Panc1 (cell line): ENCODE measurements at regions not wholly inside any gene's neighbourhood (a gene's known extent, or its start where the extent isn't known, plus 50 kb on each side); places are given as distances from the start of the nearest gene placed in this dataset.

Experiments used
- ATAC-seq: fragments of 200-7000 bp; cut with Tn5 transposase; 2 replicates; pipeline ENCODE4 v1.9.1; 2020; ENCODE audit warnings: mild to moderate bottlenecking, moderate library complexity
- BruUV-seq: library from RNA; stranded (reverse); fragments of 400-500 nt; replicated peaks from 2 replicates; lab custom pipeline; 2021; lab: Mats Ljungman, UMichigan
- CTCF ChIA-PET: fragments of 300-600 bp; sonication (Branson Sonifier 250); formaldehyde crosslinking; loops from one replicate; lab custom pipeline; 2022; ENCODE audit warnings: antibody characterized with exemption; lab: Charles Lee
- POLR2A ChIA-PET: fragments of 300-600 bp; sonication (Branson Sonifier 250); formaldehyde crosslinking; loops from one replicate; lab custom pipeline; 2022; ENCODE audit warnings: antibody characterized with exemption; lab: Charles Lee
- DNase-seq: peaks from one replicate; pipeline ENCODE4 v3.0.0-alpha.2; 2010; ENCODE audit warnings: low read depth, low spot score
- H3K27ac ChIP-seq: 2 replicates; pipeline ENCODE4 v1.5.1; 2011; ENCODE audit warnings: mild to moderate bottlenecking, low read length, inconsistent platforms
- H3K27me3 ChIP-seq: fragments of 200-500 bp; sonication (Bioruptor generic); 2 replicates; pipeline ENCODE4 v1.6.0; 2014; ENCODE audit warnings: low read length, inconsistent platforms; ENCODE audit not compliant: control insufficient read depth, insufficient read depth
- H3K36me3 ChIP-seq: fragments of 200-500 bp; sonication (Bioruptor generic); 2 replicates; pipeline ENCODE4 v1.5.1; 2014; ENCODE audit warnings: inconsistent platforms, mild to moderate bottlenecking, low read length, moderate library complexity; ENCODE audit not compliant: control insufficient read depth, insufficient read depth
- H3K4me1 ChIP-seq: 2 replicates; pipeline ENCODE4 v1.5.1; 2011; ENCODE audit warnings: inconsistent platforms, mild to moderate bottlenecking, low read length, moderate library complexity; ENCODE audit not compliant: control insufficient read depth, insufficient read depth
- H3K4me3 ChIP-seq, 2 experiments: 2 replicates each; pipeline ENCODE4 v1.5.1; 2011 to 2012; ENCODE audit warnings: low read depth in 2 of 2, low read length in 2 of 2, mild to moderate bottlenecking in 2 of 2, inconsistent platforms in 1 of 2, moderate library complexity in 1 of 2
- H3K9me3 ChIP-seq: fragments of 200-500 bp; sonication (Bioruptor generic); 2 replicates; pipeline ENCODE4 v1.5.1; 2014; ENCODE audit warnings: low read depth, mild to moderate bottlenecking, inconsistent platforms, low read length, moderate library complexity; ENCODE audit not compliant: control insufficient read depth, insufficient read depth
- CTCF ChIP-seq: fragments of 450-650 bp; IDR thresholded peaks from 2 replicates; pipeline ENCODE4 v1.5.1; 2017; ENCODE audit warnings: mild to moderate bottlenecking
- POLR2AphosphoS5 ChIP-seq: IDR thresholded peaks from 2 replicates; pipeline ENCODE4 v1.6.1; 2012; ENCODE audit warnings: mild to moderate bottlenecking, low read depth, low read length, moderate library complexity
- REST ChIP-seq, 2 experiments: IDR thresholded peaks; 2 replicates each; pipeline ENCODE4 v1.6.1; 2011 to 2012; ENCODE audit warnings: low read depth in 2 of 2, control low read depth in 1 of 2, low read length in 1 of 2, mild to moderate bottlenecking in 1 of 2, moderate library complexity in 1 of 2; ENCODE audit not compliant: insufficient read depth in 1 of 2
- SIN3A ChIP-seq: IDR thresholded peaks from 2 replicates; pipeline ENCODE4 v1.6.1; 2012; ENCODE audit warnings: low read depth, mild to moderate bottlenecking, low read length, moderate library complexity, borderline replicate concordance; ENCODE audit not compliant: insufficient read depth
- TCF7L2 ChIP-seq: IDR thresholded peaks from 2 replicates; pipeline ENCODE4 v1.6.1; 2011; ENCODE audit warnings: mild to moderate bottlenecking, low read depth, low read length, inconsistent platforms
- in situ Hi-C: cut with HindIII; loops from 2 replicates; pipeline ENCODE4 v1.10.0; 2016; ENCODE audit warnings: low sequenced_read_pairs, low pct_unique_long_range_greater_than_20kb
- intact Hi-C: fragments of 100-400 bp; cut with micrococcal nuclease; formaldehyde crosslinking; loops from one replicate; pipeline ENCODE4 v1.10.0; 2022; ENCODE audit not compliant: unreplicated experiment

- ChIA-PET POLR2A (no interaction called here), CTCF (no interaction called here)
- ATAC-seq, result no peak
- H3K9me3 ChIP-seq, result no peaks in the 10 kb centered on the region
- BruUV-seq, result no TSS peak
- in situ Hi-C loops (no loop called here), intact Hi-C loops (no loop called here)
- no peaks in the 10 kb centered on the region for H3K4me1 ChIP-seq
- no peaks in the 10 kb centered on the region for H3K27me3 ChIP-seq
- no peak overlapping the region for H3K4me3 ChIP-seq
- TF ChIP-seq REST (IDR thresholded peaks at IDR 0.05; ENCODE audit: insufficient read depth in 1 of 2, low read depth in 2 of 2, low read length in 1 of 2) (no peak), CTCF (no peak), TCF7L2 (no peak)
- no peak for DNase-seq
- no peaks in the 10 kb centered on the region for H3K36me3 ChIP-seq
- H3K27ac ChIP-seq, result no peak overlapping the region
Observed at GRCh38 chr2:56082665-56083064, 101.1 kb upstream of the CCDC85A start.

GRCh38 chr2:56084111-56084901 lies 99.5 kb upstream of the CCDC85A start:
- no peak overlapping the region for H3K27ac ChIP-seq
- CTCF ChIA-PET, result no interaction called here
- intact Hi-C loops, result no loop called here

More at GRCh38 chr2:56084111-56084901, 99.5 kb upstream of the CCDC85A start:
- POLR2A ChIA-PET, result no interaction called here
- Histone ChIP-seq H3K36me3 (no peaks in the 10 kb centered on the region), H3K27me3 (no peaks in the 10 kb centered on the region), H3K9me3 (no peaks in the 10 kb centered on the region), H3K4me1 (no peaks in the 10 kb centered on the region), H3K4me3 (no peak overlapping the region)
- no peak for TF ChIP-seq POLR2AphosphoS5
- TF ChIP-seq SIN3A, result no peak
- TF ChIP-seq CTCF, result no peak
- TF ChIP-seq REST (IDR thresholded peaks at IDR 0.05; ENCODE audit: insufficient read depth in 1 of 2, low read depth in 2 of 2, low read length in 1 of 2), result no peak
- no peak for TF ChIP-seq TCF7L2
- in situ Hi-C loops, result no loop called here
- DNase-seq, result peak; percentile 20
- ATAC-seq, result no peak
- no TSS peak for BruUV-seq
